GM19025 (cell line): ENCODE measurements at regions not wholly inside any gene's neighbourhood (a gene's known extent, or its start where the extent isn't known, plus 50 kb on each side); places are given as distances from the start of the nearest gene placed in this dataset.
"Not testable (repeated sequence)": the region's sequence is repeated elsewhere in the genome, so short reads cannot be mapped to it uniquely, and the experiment has no call there.

Experiments
- ATAC-seq: cut with Tn5 transposase; IDR thresholded peaks from one replicate; pipeline ENCODE4 v1.9.1; 2021; ENCODE audit warnings: mild to moderate bottlenecking, low read depth, moderate library complexity; ENCODE audit not compliant: unreplicated experiment

- no peak for ATAC-seq
Measured at GRCh38 chr11:8768625-8769333, 86.2 kb downstream of the RPL27A start.

GRCh38 chr11:8772571-8773519, 90.3 kb downstream of the RPL27A start:
- ATAC-seq: no peak

GRCh38 chr11:8773916-8774539, 91.4 kb downstream of the RPL27A start:
- ATAC-seq: no peak

- not testable (repeated sequence) for ATAC-seq
Measured at GRCh38 chr11:8774916-8775315, 92.3 kb downstream of the RPL27A start.

GRCh38 chr11:8775332-8775731, 92.7 kb downstream of the RPL27A start:
- no peak for ATAC-seq

GRCh38 chr11:8775734-8776133, 93.1 kb downstream of the RPL27A start:
- no peak for ATAC-seq

GRCh38 chr11:8776209-8776608, 93.6 kb downstream of the RPL27A start:
- ATAC-seq: no peak

- no peak for ATAC-seq
Measured at GRCh38 chr11:8777907-8778767, 95.5 kb downstream of the RPL27A start.

GRCh38 chr11:8779107-8779506, 96.5 kb downstream of the RPL27A start:
- no peak for ATAC-seq

- no peak for ATAC-seq
Measured at GRCh38 chr11:8779732-8780131, 97.1 kb downstream of the RPL27A start.

- ATAC-seq: no peak
Measured at GRCh38 chr11:8784954-8785353, 102.4 kb downstream of the RPL27A start.

- no peak for ATAC-seq
Measured at GRCh38 chr11:8785457-8785856, 102.9 kb downstream of the RPL27A start.

- ATAC-seq: no peak
Measured at GRCh38 chr11:8785998-8786397, 103.4 kb downstream of the RPL27A start.

GRCh38 chr11:8786933-8787332, 104.3 kb downstream of the RPL27A start:
- ATAC-seq: no peak

GRCh38 chr11:8787372-8787771, 104.8 kb downstream of the RPL27A start:
- ATAC-seq: no peak

GRCh38 chr11:8788616-8789015, 106.0 kb downstream of the RPL27A start:
- ATAC-seq: no peak

GRCh38 chr11:8789864-8790263, 107.3 kb downstream of the RPL27A start:
- ATAC-seq: no peak

GRCh38 chr11:8790968-8791367, 108.4 kb downstream of the RPL27A start:
- no peak for ATAC-seq

GRCh38 chr11:8792710-8793109, 110.1 kb downstream of the RPL27A start:
- no peak for ATAC-seq

GRCh38 chr11:8793114-8793777, 110.7 kb downstream of the RPL27A start:
- no peak for ATAC-seq
